Vagina (tissue), 2 donors: ENCODE measurements at regions not wholly inside any gene's neighbourhood (a gene's known extent, or its start where the extent isn't known, plus 50 kb on each side); places are given as distances from the start of the nearest gene placed in this dataset.

ENCODE experiments used
- CTCF ChIP-seq, 3 experiments: fragments of 450-650 bp in 2 of 3; fragments of 200-600 bp in 1 of 3; sonication (generic) in 1 of 3; IDR thresholded peaks; one replicate each; pipeline ENCODE4 v1.5.1; 2017 to 2019; ENCODE audit warnings: antibody characterized with exemption in 3 of 3, mild to moderate bottlenecking in 2 of 3, moderate library complexity in 2 of 3
- POLR2AphosphoS5 ChIP-seq, 2 donors: sonication (generic); formaldehyde crosslinking; IDR thresholded peaks; one replicate each; pipeline ENCODE4 v1.9.0; 2017; ENCODE audit warnings: antibody characterized with exemption in 2 of 2, mild to moderate bottlenecking in 2 of 2, low read depth in 1 of 2; ENCODE audit not compliant: insufficient read depth in 1 of 2

GRCh38 chr22:47497666-47498065, 735.2 kb downstream of the TBC1D22A start:
- TF ChIP-seq CTCF (IDR thresholded peaks at IDR 0.05) (no peak), POLR2AphosphoS5 (IDR thresholded peaks at IDR 0.05; ENCODE audit: insufficient read depth in 1 of 2, low read depth in 1 of 2) (no peak)
